A549 (cell line): ENCODE measurements at regions not wholly inside any gene's neighbourhood (a gene's known extent, or its start where the extent isn't known, plus 50 kb on each side); places are given as distances from the start of the nearest gene placed in this dataset.
A peak's percentile ranks its signal among the peaks of the same experiment; 100 is the strongest.

Source experiments
- ATAC-seq, 2 experiments: fragments of 200-7000 bp in 1 of 2; fragments of >200 bp in 1 of 2; cut with Nextera tagmentation in 1 of 2; cut with Tn5 transposase in 1 of 2; 3 replicates each; pipeline versions ENCODE4 v1.8.0 to v1.9.1; 2018 to 2020; ENCODE audit warnings: mild to moderate bottlenecking in 1 of 2, moderate library complexity in 1 of 2
- CTCF ChIA-PET: fragments of 300-600 bp; sonication (Branson Sonifier 250); formaldehyde crosslinking; extraction: SDS; loops from one replicate; lab custom pipeline; 2021; ENCODE audit warnings: antibody characterized with exemption, inconsistent platforms; lab: Yijun Ruan, JAX
- POLR2A ChIA-PET: fragments of 350-600 bp; formaldehyde crosslinking; extraction: SDS; loops from one replicate; lab custom pipeline; 2021; ENCODE audit warnings: antibody characterized with exemption, inconsistent platforms; lab: Yijun Ruan, JAX
- DNase-seq, 2 experiments: peaks; one replicate each; pipeline versions ENCODE4 v3.0.0 to v3.0.0-alpha.2; 2011 to 2016; ENCODE audit warnings: low read depth in 1 of 2, low spot score in 1 of 2
- FAIRE-seq: peaks from 2 replicates; lab custom pipeline; 2011; peaks lifted over from hg19 to GRCh38; lab: Jason Lieb, UNC
- H3K27ac ChIP-seq, 2 experiments: fragments of >200 bp; sonication (Bioruptor Twin); formaldehyde crosslinking; 3 replicates each; pipeline ENCODE4 v1.5.1; 2016 to 2017
- H3K4me1 ChIP-seq: fragments of >200 bp; sonication (Bioruptor Twin); formaldehyde crosslinking; 3 replicates; pipeline ENCODE4 v1.6.1; 2016
- H3K4me2 ChIP-seq: fragments of >200 bp; sonication (Bioruptor Twin); formaldehyde crosslinking; 3 replicates; pipeline ENCODE4 v1.6.1; 2016
- H3K4me3 ChIP-seq: fragments of >200 bp; sonication (Bioruptor Twin); formaldehyde crosslinking; 3 replicates; pipeline ENCODE4 v1.5.1; 2016
- H3K9me3 ChIP-seq: fragments of >200 bp; sonication (Bioruptor Twin); formaldehyde crosslinking; 3 replicates; pipeline ENCODE4 v1.6.1; 2016
- ATOH8 ChIP-seq: fragments of 250-450 bp; sonication (Bioruptor Pico); IDR thresholded peaks from 2 replicates; pipeline ENCODE4 v1.5.0; 2020; ENCODE audit warnings: low read depth, mild to moderate bottlenecking, moderate library complexity
- BCL3 ChIP-seq: fragments of >200 bp; sonication (Bioruptor Twin); formaldehyde crosslinking; IDR thresholded peaks from 3 replicates; pipeline ENCODE4 v1.6.1; 2016
- CBX2 ChIP-seq: fragments of 200-600 bp; sonication (generic); IDR thresholded peaks from 2 replicates; pipeline ENCODE4 v1.6.1; 2016; ENCODE audit warnings: low read depth, mild to moderate bottlenecking, borderline replicate concordance
- CBX8 ChIP-seq: fragments of 200-600 bp; sonication (generic); IDR thresholded peaks from 2 replicates; pipeline ENCODE4 v1.6.1; 2016
- CEBPB ChIP-seq, 2 experiments: fragments of >200 bp in 1 of 2; sonication (Bioruptor Twin) in 1 of 2; formaldehyde crosslinking in 1 of 2; IDR thresholded peaks; 2 replicates each; pipeline ENCODE4 v1.6.1; 2012 to 2016
- CHD2 ChIP-seq: fragments of 150-350 bp; IDR thresholded peaks from 2 replicates; pipeline ENCODE4 v1.6.1; 2014; ENCODE audit warnings: low read length; ENCODE audit not compliant: partially characterized antibody
- CTCF ChIP-seq: fragments of >200 bp; sonication (Bioruptor Twin); formaldehyde crosslinking; IDR thresholded peaks from 3 replicates; pipeline ENCODE4 v1.5.1; 2016
- E2F6 ChIP-seq: IDR thresholded peaks from 2 replicates; pipeline ENCODE4 v1.6.1; 2012; ENCODE audit warnings: low read depth, borderline replicate concordance
- ESRRA ChIP-seq: fragments of 150-350 bp; IDR thresholded peaks from 2 replicates; pipeline ENCODE4 v1.6.1; 2014; ENCODE audit warnings: mild to moderate bottlenecking, low read length, borderline replicate concordance
- FOSL2 ChIP-seq, 2 experiments: fragments of 450-650 bp in 1 of 2; fragments of >200 bp in 1 of 2; sonication (Bioruptor Twin) in 1 of 2; formaldehyde crosslinking; IDR thresholded peaks; 2 replicates each; pipeline versions ENCODE4 v1.5.0 to v1.6.1; 2016 to 2020; ENCODE audit warnings: mild to moderate bottlenecking in 1 of 2, moderate library complexity in 1 of 2
- FOXS1 ChIP-seq: fragments of 250-450 bp; sonication (Bioruptor Pico); IDR thresholded peaks from 2 replicates; pipeline ENCODE4 v1.5.0; 2020; ENCODE audit warnings: mild to moderate bottlenecking, moderate library complexity
- HDAC2 ChIP-seq: fragments of 200-600 bp; sonication (generic); IDR thresholded peaks from 2 replicates; pipeline ENCODE4 v1.6.1; 2016
- HES2 ChIP-seq: fragments of >200 bp; sonication (Bioruptor Twin); formaldehyde crosslinking; IDR thresholded peaks from 2 replicates; pipeline ENCODE4 v1.6.1; 2016
- HOXB13 ChIP-seq: fragments of 250-450 bp; sonication (Bioruptor Pico); IDR thresholded peaks from 2 replicates; pipeline ENCODE4 v1.5.0; 2020; ENCODE audit warnings: low read depth, mild to moderate bottlenecking, moderate library complexity
- JUNB ChIP-seq: fragments of >200 bp; sonication (Bioruptor Twin); formaldehyde crosslinking; IDR thresholded peaks from 2 replicates; pipeline ENCODE4 v1.6.1; 2016
- KDM5A ChIP-seq: fragments of 200-600 bp; sonication (generic); IDR thresholded peaks from 2 replicates; pipeline ENCODE4 v1.6.1; 2016; ENCODE audit warnings: antibody characterized with exemption, mild to moderate bottlenecking
- MAFK ChIP-seq: fragments of 450-650 bp; IDR thresholded peaks from 2 replicates; pipeline ENCODE4 v1.6.1; 2014; ENCODE audit not compliant: partially characterized antibody
- MAZ ChIP-seq: fragments of 150-350 bp; IDR thresholded peaks from 2 replicates; pipeline ENCODE4 v1.6.1; 2014; ENCODE audit warnings: antibody characterized with exemption, low read depth, low read length, borderline replicate concordance
- PHF8 ChIP-seq: fragments of 200-600 bp; sonication (generic); IDR thresholded peaks from 2 replicates; pipeline ENCODE4 v1.6.1; 2016; ENCODE audit warnings: low read depth, mild to moderate bottlenecking, antibody characterized with exemption, moderate library complexity, borderline replicate concordance
- POLR2A ChIP-seq: IDR thresholded peaks from 2 replicates; pipeline ENCODE4 v1.6.1; 2012; ENCODE audit warnings: mild to moderate bottlenecking, low read length
- RAD21 ChIP-seq, 2 experiments: fragments of >200 bp in 1 of 2; sonication (Bioruptor Twin) in 1 of 2; formaldehyde crosslinking in 1 of 2; IDR thresholded peaks in 1 of 2; conservative IDR thresholded peaks in 1 of 2; 2 replicates in 1 of 2; 3 replicates in 1 of 2; pipeline ENCODE4 v1.6.1; 2012 to 2018; ENCODE audit warnings: inconsistent platforms in 1 of 2
- RFX5 ChIP-seq: fragments of 450-650 bp; IDR thresholded peaks from 2 replicates; pipeline ENCODE4 v1.7.1; 2014; ENCODE audit warnings: antibody characterized with exemption, mild to moderate bottlenecking, moderate library complexity
- SMC3 ChIP-seq: fragments of >200 bp; sonication (Bioruptor Twin); formaldehyde crosslinking; IDR thresholded peaks from 3 replicates; pipeline ENCODE4 v1.6.1; 2018; ENCODE audit warnings: inconsistent platforms
- TFCP2L1 ChIP-seq: fragments of 250-450 bp; sonication (Bioruptor Pico); IDR thresholded peaks from 2 replicates; pipeline ENCODE4 v1.5.0; 2021; ENCODE audit warnings: mild to moderate bottlenecking
- TP53 ChIP-seq: fragments of 250-450 bp; sonication (Bioruptor Pico); IDR thresholded peaks from 2 replicates; pipeline ENCODE4 v1.5.0; 2021; ENCODE audit warnings: mild to moderate bottlenecking, moderate library complexity
- WGBS: methylation state at CpG from one replicate; pipeline ENCODE4 v1.1.6; 2017; ENCODE audit errors: missing lambda C conversion rate; 5-methylcytosine and 5-hydroxymethylcytosine counted together

- ChIA-PET CTCF (interaction anchor here (0.5 to 4.0 kb wide), 9 partner anchors 9 to 808 kb away, joined by 3 to 49 read pairs (median 4); no protein-coding TSS in a partner anchor), POLR2A (no interaction called here)
- ATAC-seq, result no peak
- no peak for FAIRE-seq
- no peak for DNase-seq
- Histone ChIP-seq H3K4me1 (peaks cover 25% of the 10 kb centered on the region), H3K27ac (no peak overlapping the region), H3K4me2 (no peak overlapping the region), H3K4me3 (no peak overlapping the region), H3K9me3 (no peaks in the 10 kb centered on the region)
- no peak for TF ChIP-seq HOXB13
- TF ChIP-seq ESRRA, result no peak
- no peak for TF ChIP-seq MAZ
- no peak for TF ChIP-seq KDM5A
- no peak for TF ChIP-seq CBX8
- TF ChIP-seq CHD2, result no peak
- no peak for TF ChIP-seq FOSL2 (IDR thresholded peaks at IDR 0.05)
- no peak for TF ChIP-seq FOSL2 (CRISPR knock-in tag; IDR thresholded peaks at IDR 0.05)
- no peak for TF ChIP-seq SMC3
- TF ChIP-seq HDAC2, result no peak
- no peak for TF ChIP-seq TP53
- TF ChIP-seq MAFK, result no peak
- no peak for TF ChIP-seq CBX2
- no peak for TF ChIP-seq FOXS1 (CRISPR knock-in tag)
- TF ChIP-seq ATOH8 (CRISPR knock-in tag), result no peak
- no peak for TF ChIP-seq TFCP2L1 (CRISPR knock-in tag)
- no peak for TF ChIP-seq PHF8
- TF ChIP-seq RFX5, result no peak
- 88% methylated on average over 2 of the region's 2 CpGs for WGBS
Observed at GRCh38 chr9:108273988-108274387, 581.8 kb downstream of the ACTL7B start.

GRCh38 chr9:108272349-108272899 is 583.4 kb downstream of the ACTL7B start:
- Histone ChIP-seq H3K4me2 (peak overlapping the region; percentile 50), H3K4me1 (peaks cover 25% of the 10 kb centered on the region), H3K4me3 (no peak overlapping the region), H3K27ac (peak overlapping the region; percentile 48 to 77), H3K9me3 (no peaks in the 10 kb centered on the region)
- CTCF ChIA-PET, result interaction anchor here (0.6 to 4.0 kb wide), 58 partner anchors 11 to 848 kb away, joined by 3 to 49 read pairs (median 3); partner anchors contain the start of gene KLF4
- ATAC-seq (peak; percentile 79 to 95), FAIRE-seq (peak; percentile 63), DNase-seq (peak; percentile 61 to 71)
- 25% methylated on average over 7 of the region's 7 CpGs for WGBS
- POLR2A ChIA-PET, result no interaction called here
- peak; percentile 71 for TF ChIP-seq CTCF
- no peak for TF ChIP-seq E2F6
- TF ChIP-seq JUNB, result no peak
- no peak for TF ChIP-seq BCL3
- no peak for TF ChIP-seq POLR2A
- no peak for TF ChIP-seq CEBPB (IDR thresholded peaks at IDR 0.05)
- TF ChIP-seq PHF8, result no peak
- TF ChIP-seq HES2, result no peak
- peak; percentile 89 for TF ChIP-seq SMC3
- TF ChIP-seq RAD21 (conservative IDR thresholded peaks at IDR 0.05 in 1 of 2, IDR thresholded peaks at IDR 0.05 in 1 of 2), result peak; percentile 85 to 86
